ENCODE measurements at regions not wholly inside any gene's neighbourhood (a gene's known extent, or its start where the extent isn't known, plus 50 kb on each side); places are given as distances from the start of the nearest gene placed in this dataset.

DNA sequence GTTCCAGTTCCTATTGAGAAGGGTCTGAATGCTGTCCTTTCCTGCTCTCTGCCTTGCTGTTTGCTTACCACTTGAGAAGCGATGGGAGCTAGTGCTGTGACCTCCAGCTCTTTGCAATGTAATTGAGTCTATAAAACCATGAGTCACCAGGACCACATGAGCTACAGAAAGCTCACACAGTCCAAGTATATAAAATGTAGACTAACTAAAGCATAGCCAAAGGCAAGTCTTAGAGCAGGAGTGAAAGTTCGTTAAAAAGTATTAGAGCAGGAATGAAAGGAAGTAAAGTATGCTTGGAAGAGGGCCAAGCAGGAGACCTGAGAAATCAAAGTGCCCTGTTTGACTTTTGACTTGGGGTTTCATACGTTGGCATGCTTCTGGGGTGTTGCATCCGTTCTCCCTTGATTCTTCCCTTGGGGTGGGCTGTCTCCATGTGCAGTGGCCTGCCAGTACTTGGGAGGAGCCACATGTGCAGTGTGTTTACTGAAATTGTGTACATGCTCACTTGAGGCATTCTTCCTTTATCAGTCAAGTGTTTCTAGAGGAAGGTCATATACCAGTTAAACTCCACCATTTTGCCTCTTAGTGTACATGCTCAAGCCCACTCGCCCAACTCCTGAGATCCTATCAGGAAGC is 71.3 kb upstream of the KIT start:
- TF ChIP-seq PAX8 (CRISPR knock-in tag; IDR thresholded peaks at IDR 0.05; ENCODE audit: borderline replicate concordance) (no peak), SAP130 (CRISPR knock-in tag; IDR thresholded peaks at IDR 0.05; ENCODE audit: low read depth) (no peak), PHB2 (IDR thresholded peaks at IDR 0.05; ENCODE audit: partially characterized antibody) (no peak), CAMTA2 (CRISPR knock-in tag; IDR thresholded peaks at IDR 0.05; ENCODE audit: borderline replicate concordance) (no peak), KAT7 (CRISPR knock-in tag; IDR thresholded peaks at IDR 0.05; ENCODE audit: borderline replicate concordance) (no peak), ZNF225 (CRISPR knock-in tag; IDR thresholded peaks at IDR 0.05) (no peak), NCOA1 (CRISPR knock-in tag; IDR thresholded peaks at IDR 0.05) (no peak), CTCF (CRISPR knock-in tag; IDR thresholded peaks at IDR 0.05) (no peak), SRSF9 (IDR thresholded peaks at IDR 0.05; ENCODE audit: borderline replicate concordance, insufficient read depth, low read depth, low read length, poor library complexity, severe bottlenecking) (no peak)
- TF ChIP-seq, protein P1, sequence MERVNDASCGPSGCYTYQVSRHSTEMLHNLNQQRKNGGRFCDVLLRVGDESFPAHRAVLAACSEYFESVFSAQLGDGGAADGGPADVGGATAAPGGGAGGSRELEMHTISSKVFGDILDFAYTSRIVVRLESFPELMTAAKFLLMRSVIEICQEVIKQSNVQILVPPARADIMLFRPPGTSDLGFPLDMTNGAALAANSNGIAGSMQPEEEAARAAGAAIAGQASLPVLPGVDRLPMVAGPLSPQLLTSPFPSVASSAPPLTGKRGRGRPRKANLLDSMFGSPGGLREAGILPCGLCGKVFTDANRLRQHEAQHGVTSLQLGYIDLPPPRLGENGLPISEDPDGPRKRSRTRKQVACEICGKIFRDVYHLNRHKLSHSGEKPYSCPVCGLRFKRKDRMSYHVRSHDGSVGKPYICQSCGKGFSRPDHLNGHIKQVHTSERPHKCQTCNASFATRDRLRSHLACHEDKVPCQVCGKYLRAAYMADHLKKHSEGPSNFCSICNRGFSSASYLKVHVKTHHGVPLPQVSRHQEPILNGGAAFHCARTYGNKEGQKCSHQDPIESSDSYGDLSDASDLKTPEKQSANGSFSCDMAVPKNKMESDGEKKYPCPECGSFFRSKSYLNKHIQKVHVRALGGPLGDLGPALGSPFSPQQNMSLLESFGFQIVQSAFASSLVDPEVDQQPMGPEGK (CRISPR knock-in tag; IDR thresholded peaks at IDR 0.05) = no peak
